Ishikawa (cell line): ENCODE measurements at regions not wholly inside any gene's neighbourhood (a gene's known extent, or its start where the extent isn't known, plus 50 kb on each side); places are given as distances from the start of the nearest gene placed in this dataset.

Experiments
- CEBPB ChIP-seq: IDR thresholded peaks from 2 replicates; pipeline ENCODE4 v1.6.1; 2012
- CREB1 ChIP-seq: IDR thresholded peaks from 2 replicates; pipeline ENCODE4 v1.6.1; 2012; ENCODE audit warnings: low read depth
- EGR1 ChIP-seq: IDR thresholded peaks from 2 replicates; pipeline ENCODE4 v1.6.1; 2012
- EP300 ChIP-seq: IDR thresholded peaks from 2 replicates; pipeline ENCODE4 v1.6.1; 2012; ENCODE audit warnings: borderline replicate concordance
- FOXM1 ChIP-seq: IDR thresholded peaks from 2 replicates; pipeline ENCODE4 v1.6.1; 2012; ENCODE audit warnings: low read depth, borderline replicate concordance
- NFIC ChIP-seq: IDR thresholded peaks from 2 replicates; pipeline ENCODE4 v1.6.1; 2012
- RAD21 ChIP-seq: IDR thresholded peaks from 2 replicates; pipeline ENCODE4 v1.6.1; 2012; ENCODE audit warnings: low read depth
- TAF1 ChIP-seq: IDR thresholded peaks from 2 replicates; pipeline ENCODE4 v1.6.1; 2012; ENCODE audit warnings: low read depth, mild to moderate bottlenecking
- TCF12 ChIP-seq: IDR thresholded peaks from 2 replicates; pipeline ENCODE4 v1.6.1; 2012; ENCODE audit warnings: low read depth
- TEAD4 ChIP-seq: IDR thresholded peaks from 2 replicates; pipeline ENCODE4 v1.6.1; 2012
- YY1 ChIP-seq: IDR thresholded peaks from 2 replicates; pipeline ENCODE4 v1.6.1; 2012; ENCODE audit warnings: low read depth
- ZBTB7A ChIP-seq: IDR thresholded peaks from 2 replicates; pipeline ENCODE4 v1.6.1; 2012; ENCODE audit warnings: low read depth
- TF ChIP-seq, protein P1 (sequence below): IDR thresholded peaks from 2 replicates; pipeline ENCODE4 v1.6.1; 2012; ENCODE audit warnings: low read depth, mild to moderate bottlenecking
- TF ChIP-seq, protein P2 (sequence below): IDR thresholded peaks from 2 replicates; pipeline ENCODE4 v1.6.1; 2012
- TF ChIP-seq, protein P3 (sequence below): IDR thresholded peaks from 2 replicates; pipeline ENCODE4 v1.6.1; 2012

DNA sequence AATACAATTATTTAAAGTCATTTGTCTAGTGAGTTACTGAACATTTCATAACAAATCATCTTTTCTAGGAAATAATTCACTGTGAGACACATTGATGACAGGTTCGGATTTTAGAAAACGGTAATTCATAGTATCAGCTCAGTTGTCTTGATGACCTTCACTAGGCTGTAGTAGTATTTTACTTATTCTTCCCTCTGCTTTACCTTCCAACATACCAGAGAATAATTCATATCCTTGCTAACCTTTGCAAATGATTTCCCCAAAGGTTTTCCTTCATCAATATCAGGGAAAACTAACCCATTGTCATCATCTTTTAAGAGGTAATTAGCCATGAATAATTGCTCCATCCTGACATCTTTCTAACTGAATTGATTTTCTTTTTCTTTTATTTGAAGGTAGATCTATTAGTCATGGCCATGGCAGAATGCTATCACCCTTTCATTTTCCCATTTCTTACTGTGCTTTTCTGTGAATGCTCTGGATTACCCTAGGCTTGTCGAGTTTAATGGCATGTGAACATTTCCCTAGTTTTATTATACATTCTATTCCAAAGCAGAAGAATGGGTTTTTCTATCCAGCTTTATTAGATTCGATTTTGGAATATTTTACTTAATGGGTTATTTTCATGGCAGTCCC, 299.2 kb downstream of the OLFM4 start:
- TF ChIP-seq TCF12 (no peak), NFIC (no peak), CEBPB (no peak), FOXM1 (no peak), EGR1 (no peak), RAD21 (no peak), YY1 (no peak), EP300 (no peak), TEAD4 (no peak), TAF1 (no peak), ZBTB7A (no peak), CREB1 (no peak)
- TF ChIP-seq, protein P1, sequence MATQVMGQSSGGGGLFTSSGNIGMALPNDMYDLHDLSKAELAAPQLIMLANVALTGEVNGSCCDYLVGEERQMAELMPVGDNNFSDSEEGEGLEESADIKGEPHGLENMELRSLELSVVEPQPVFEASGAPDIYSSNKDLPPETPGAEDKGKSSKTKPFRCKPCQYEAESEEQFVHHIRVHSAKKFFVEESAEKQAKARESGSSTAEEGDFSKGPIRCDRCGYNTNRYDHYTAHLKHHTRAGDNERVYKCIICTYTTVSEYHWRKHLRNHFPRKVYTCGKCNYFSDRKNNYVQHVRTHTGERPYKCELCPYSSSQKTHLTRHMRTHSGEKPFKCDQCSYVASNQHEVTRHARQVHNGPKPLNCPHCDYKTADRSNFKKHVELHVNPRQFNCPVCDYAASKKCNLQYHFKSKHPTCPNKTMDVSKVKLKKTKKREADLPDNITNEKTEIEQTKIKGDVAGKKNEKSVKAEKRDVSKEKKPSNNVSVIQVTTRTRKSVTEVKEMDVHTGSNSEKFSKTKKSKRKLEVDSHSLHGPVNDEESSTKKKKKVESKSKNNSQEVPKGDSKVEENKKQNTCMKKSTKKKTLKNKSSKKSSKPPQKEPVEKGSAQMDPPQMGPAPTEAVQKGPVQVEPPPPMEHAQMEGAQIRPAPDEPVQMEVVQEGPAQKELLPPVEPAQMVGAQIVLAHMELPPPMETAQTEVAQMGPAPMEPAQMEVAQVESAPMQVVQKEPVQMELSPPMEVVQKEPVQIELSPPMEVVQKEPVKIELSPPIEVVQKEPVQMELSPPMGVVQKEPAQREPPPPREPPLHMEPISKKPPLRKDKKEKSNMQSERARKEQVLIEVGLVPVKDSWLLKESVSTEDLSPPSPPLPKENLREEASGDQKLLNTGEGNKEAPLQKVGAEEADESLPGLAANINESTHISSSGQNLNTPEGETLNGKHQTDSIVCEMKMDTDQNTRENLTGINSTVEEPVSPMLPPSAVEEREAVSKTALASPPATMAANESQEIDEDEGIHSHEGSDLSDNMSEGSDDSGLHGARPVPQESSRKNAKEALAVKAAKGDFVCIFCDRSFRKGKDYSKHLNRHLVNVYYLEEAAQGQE: no peak
- TF ChIP-seq, protein P2, sequence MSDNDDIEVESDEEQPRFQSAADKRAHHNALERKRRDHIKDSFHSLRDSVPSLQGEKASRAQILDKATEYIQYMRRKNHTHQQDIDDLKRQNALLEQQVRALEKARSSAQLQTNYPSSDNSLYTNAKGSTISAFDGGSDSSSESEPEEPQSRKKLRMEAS: no peak
- TF ChIP-seq, protein P3, sequence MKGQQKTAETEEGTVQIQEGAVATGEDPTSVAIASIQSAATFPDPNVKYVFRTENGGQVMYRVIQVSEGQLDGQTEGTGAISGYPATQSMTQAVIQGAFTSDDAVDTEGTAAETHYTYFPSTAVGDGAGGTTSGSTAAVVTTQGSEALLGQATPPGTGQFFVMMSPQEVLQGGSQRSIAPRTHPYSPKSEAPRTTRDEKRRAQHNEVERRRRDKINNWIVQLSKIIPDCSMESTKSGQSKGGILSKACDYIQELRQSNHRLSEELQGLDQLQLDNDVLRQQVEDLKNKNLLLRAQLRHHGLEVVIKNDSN: no peak

DNA sequence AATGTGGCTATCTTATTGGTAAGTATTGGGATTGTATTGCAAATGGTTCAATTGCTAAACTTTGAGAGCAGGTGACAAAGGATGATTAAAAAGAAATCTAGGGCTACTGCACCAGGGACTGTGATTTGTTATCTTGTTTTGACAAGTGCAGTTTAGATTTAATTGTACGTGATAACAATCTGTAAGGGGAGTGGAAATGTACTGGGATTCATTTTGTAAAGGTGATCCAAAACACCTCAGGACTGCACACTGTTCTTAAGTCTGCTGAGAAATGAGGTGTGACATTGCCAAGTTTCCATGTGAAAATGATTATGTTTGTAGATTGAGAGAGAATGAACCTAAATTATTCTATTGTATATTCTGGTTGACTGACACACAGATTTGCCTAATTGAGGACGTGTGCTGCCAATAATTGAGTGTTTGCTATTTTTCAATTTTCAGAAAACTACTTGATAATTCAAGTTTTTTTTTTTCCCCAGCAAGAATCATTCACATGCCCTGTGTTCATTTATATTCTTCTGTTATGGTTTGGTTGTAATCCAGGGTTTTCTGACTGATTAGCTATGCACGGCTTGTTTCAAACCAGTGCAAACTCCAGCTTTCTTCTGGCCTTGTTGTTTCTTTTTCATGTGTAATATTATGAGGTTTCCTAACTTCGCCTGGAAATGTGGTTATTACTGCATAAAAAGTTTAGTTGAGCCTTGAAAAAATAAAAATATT, 308.0 kb downstream of the OLFM4 start:
- TF ChIP-seq TEAD4 (no peak), EGR1 (no peak), YY1 (no peak), TCF12 (no peak), CEBPB (no peak), FOXM1 (no peak), EP300 (no peak), NFIC (no peak)
- TF ChIP-seq, protein P3: no peak
- TF ChIP-seq, protein P1: no peak

DNA sequence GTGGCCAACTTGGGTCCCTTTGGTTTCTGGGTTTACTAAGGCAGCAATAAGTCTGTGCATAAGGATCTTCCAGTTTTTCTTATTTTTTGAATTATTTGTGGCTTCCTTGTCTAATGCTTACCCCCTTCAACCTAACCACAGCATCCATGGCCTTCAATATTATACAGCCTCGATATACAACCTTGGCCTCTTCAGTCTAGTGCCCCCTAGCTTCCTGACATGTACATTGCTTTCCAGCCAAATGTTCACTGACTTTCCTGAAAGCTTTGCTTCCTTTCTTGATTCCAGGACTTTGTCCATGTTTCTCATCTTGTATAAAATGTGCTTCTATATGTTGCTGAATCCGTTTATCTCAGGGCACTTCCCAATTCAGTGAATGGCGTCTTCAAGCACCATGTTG, 310.1 kb downstream of the OLFM4 start:
- TF ChIP-seq YY1 (no peak), FOXM1 (no peak), CREB1 (no peak), EGR1 (no peak), CEBPB (no peak), TEAD4 (no peak)
- TF ChIP-seq, protein P2: no peak
- TF ChIP-seq, protein P3: no peak

DNA sequence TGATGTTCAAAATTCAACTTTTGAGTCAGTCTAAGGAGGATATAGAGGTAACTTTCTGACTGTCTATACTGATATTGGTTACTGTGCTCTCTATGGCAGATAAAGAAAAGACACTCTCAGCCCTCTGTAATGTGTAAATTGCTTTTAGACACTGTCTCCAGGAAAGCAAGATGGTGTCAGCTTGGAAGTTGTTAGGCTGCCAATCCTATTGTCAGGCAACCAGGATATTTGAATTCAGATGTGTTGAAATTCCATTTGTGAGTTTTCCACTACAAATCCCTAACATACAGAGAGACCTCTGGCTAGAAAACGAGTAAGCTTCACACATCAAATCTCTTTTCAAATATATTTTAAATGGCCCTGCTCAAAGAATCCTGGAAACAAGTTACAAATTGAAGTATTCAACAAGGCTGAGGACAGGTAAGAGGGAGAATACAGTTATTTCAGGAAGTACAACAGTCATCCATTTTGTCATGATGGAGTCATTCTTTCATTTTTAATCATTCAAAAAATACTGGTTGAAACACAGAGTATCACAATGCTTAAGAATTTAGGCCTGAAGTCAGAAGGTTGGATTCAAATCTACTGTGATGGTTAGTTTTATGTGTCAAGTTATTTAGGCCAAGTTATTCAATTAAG, 312.0 kb downstream of the OLFM4 start:
- no peak for TF ChIP-seq YY1
- TF ChIP-seq EGR1: no peak
- no peak for TF ChIP-seq TCF12
- TF ChIP-seq FOXM1: no peak
- no peak for TF ChIP-seq RAD21
- TF ChIP-seq EP300: no peak
- TF ChIP-seq ZBTB7A: no peak

DNA sequence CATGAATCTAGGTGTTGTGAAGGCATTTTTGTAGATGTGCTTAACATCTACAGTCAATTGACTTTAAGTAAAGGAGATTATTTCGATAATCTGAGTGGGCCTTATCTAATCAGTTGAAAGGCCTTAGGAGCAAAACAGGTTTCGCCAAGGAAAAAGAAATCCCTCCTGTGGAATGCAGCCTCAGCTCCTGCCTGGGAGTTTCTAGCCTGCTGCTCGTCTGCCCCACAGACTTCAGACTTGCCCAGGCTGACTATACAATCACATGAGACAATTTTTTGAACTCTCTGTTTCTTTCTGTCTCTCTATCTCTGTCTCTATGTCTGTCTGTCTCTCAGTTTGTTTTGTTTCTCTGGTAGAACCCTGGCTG, 312.5 kb downstream of the OLFM4 start:
- TF ChIP-seq CEBPB: no peak
- no peak for TF ChIP-seq FOXM1
- no peak for TF ChIP-seq YY1
- TF ChIP-seq TEAD4: no peak
- no peak for TF ChIP-seq EGR1
- no peak for TF ChIP-seq TCF12
- TF ChIP-seq ZBTB7A: no peak
- TF ChIP-seq CREB1: no peak
